Activated CD8-positive, alpha-beta T cell treated with anti-CD3 and anti-CD28 coated beads for 36 hours (primary cell): ENCODE measurements at regions not wholly inside any gene's neighbourhood (a gene's known extent, or its start where the extent isn't known, plus 50 kb on each side); places are given as distances from the start of the nearest gene placed in this dataset.

Experiments
- ATAC-seq: fragments of 200-7000 bp; cut with Tn5 transposase; one replicate; pipeline ENCODE4 v1.10.0; 2021; ENCODE audit warnings: mild to moderate bottlenecking, moderate library complexity
- CTCF ChIA-PET: fragments of 350-600 bp; sonication (Branson Sonifier 250); formaldehyde crosslinking; loops from one replicate; lab custom pipeline; 2021; ENCODE audit warnings: antibody characterized with exemption; lab: Charles Lee
- POLR2A ChIA-PET: fragments of 350-600 bp; sonication (Branson Sonifier 250); formaldehyde crosslinking; loops from one replicate; lab custom pipeline; 2021; ENCODE audit warnings: antibody characterized with exemption; lab: Charles Lee
- DNase-seq: peaks from one replicate; pipeline ENCODE4 v3.0.0-alpha.2; 2020
- H3K27ac Mint-ChIP-seq: one replicate; pipeline ENCODE4 v1.8.0; 2021; ENCODE audit warnings: mild to moderate bottlenecking, mixed read lengths
- H3K27me3 Mint-ChIP-seq: one replicate; pipeline ENCODE4 v1.8.0; 2021; ENCODE audit warnings: mixed read lengths
- H3K36me3 Mint-ChIP-seq: one replicate; pipeline ENCODE4 v1.8.0; 2021; ENCODE audit warnings: low read depth, mixed read lengths
- H3K4me1 Mint-ChIP-seq: one replicate; pipeline ENCODE4 v1.8.0; 2021; ENCODE audit warnings: low read depth, mixed read lengths
- H3K4me3 Mint-ChIP-seq: one replicate; pipeline ENCODE4 v1.8.0; 2021; ENCODE audit warnings: mild to moderate bottlenecking, moderate library complexity, mixed read lengths
- H3K9me3 Mint-ChIP-seq: one replicate; pipeline ENCODE4 v1.8.0; 2021; ENCODE audit warnings: mixed read lengths
- intact Hi-C: fragments of 100-400 bp; cut with micrococcal nuclease; formaldehyde crosslinking; loops from one replicate; pipeline ENCODE4 v1.10.0; 2022
- TF ChIP-seq, protein P1 (sequence below): fragments of 200-600 bp; IDR thresholded peaks from one replicate; pipeline ENCODE4 v1.8.0; 2022; ENCODE audit warnings: antibody characterized with exemption, mild to moderate bottlenecking

DNA sequence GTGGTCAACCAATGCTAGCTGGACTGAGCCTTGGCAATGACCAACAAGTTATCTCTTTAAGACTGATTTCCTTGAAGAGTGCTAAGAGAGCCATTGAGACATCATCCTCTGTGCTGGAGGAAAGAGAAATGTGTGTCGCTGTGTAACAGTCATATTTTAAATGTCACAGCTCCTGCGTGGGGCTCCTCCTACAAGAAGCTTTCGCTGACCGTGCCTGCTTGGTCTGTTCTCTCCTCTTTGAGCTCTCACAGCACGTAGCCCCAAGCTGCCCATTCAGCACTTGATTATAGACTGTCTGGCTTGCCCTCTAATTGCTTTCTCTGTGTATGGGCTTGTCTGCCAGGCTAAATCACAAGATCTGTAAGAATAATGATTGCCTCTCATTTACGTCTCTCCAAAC, 221.3 kb downstream of the FOXD2 start:
- DNase-seq, result no peak
- H3K36me3 Mint-ChIP-seq, result no peaks in the 10 kb centered on the region
- peaks cover 8% of the 10 kb centered on the region for H3K27me3 Mint-ChIP-seq
- CTCF ChIA-PET, result no interaction called here
- H3K4me3 Mint-ChIP-seq, result no peak overlapping the region
- ATAC-seq, result no peak
- H3K9me3 Mint-ChIP-seq, result no peaks in the 10 kb centered on the region
- intact Hi-C loops, result no loop called here
- H3K4me1 Mint-ChIP-seq, result no peaks in the 10 kb centered on the region
- POLR2A ChIA-PET, result no interaction called here
- TF ChIP-seq, protein P1, sequence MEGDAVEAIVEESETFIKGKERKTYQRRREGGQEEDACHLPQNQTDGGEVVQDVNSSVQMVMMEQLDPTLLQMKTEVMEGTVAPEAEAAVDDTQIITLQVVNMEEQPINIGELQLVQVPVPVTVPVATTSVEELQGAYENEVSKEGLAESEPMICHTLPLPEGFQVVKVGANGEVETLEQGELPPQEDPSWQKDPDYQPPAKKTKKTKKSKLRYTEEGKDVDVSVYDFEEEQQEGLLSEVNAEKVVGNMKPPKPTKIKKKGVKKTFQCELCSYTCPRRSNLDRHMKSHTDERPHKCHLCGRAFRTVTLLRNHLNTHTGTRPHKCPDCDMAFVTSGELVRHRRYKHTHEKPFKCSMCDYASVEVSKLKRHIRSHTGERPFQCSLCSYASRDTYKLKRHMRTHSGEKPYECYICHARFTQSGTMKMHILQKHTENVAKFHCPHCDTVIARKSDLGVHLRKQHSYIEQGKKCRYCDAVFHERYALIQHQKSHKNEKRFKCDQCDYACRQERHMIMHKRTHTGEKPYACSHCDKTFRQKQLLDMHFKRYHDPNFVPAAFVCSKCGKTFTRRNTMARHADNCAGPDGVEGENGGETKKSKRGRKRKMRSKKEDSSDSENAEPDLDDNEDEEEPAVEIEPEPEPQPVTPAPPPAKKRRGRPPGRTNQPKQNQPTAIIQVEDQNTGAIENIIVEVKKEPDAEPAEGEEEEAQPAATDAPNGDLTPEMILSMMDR, result no peak
- H3K27ac Mint-ChIP-seq, result no peak overlapping the region

DNA sequence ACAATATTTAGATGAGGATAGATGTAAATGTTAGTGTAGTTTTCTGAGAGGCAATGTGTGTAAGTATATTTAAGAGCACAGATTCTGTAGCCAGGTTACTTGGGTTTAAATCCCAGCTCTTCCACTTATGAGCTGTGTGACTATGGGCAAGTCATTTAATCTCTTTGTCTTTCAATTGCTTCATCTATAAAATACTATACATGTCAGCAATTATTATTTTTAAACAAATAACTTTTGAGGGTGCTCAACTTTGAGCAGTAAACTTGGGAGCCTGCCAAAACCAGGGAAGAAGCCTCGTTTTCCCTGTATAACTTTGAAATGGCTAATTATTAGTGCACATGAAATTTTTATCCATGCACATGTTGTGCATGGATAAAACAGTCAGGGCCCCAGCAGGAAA, 222.8 kb downstream of the FOXD2 start:
- peaks cover 7% of the 10 kb centered on the region for H3K27me3 Mint-ChIP-seq
- ATAC-seq (no peak), DNase-seq (no peak)
- TF ChIP-seq, protein P1, result no peak
- H3K36me3 Mint-ChIP-seq, result no peaks in the 10 kb centered on the region
- H3K4me3 Mint-ChIP-seq, result no peak overlapping the region
- ChIA-PET POLR2A (no interaction called here), CTCF (no interaction called here)
- no peaks in the 10 kb centered on the region for H3K4me1 Mint-ChIP-seq
- no peak overlapping the region for H3K27ac Mint-ChIP-seq
- intact Hi-C loops, result no loop called here
- H3K9me3 Mint-ChIP-seq, result no peaks in the 10 kb centered on the region

DNA sequence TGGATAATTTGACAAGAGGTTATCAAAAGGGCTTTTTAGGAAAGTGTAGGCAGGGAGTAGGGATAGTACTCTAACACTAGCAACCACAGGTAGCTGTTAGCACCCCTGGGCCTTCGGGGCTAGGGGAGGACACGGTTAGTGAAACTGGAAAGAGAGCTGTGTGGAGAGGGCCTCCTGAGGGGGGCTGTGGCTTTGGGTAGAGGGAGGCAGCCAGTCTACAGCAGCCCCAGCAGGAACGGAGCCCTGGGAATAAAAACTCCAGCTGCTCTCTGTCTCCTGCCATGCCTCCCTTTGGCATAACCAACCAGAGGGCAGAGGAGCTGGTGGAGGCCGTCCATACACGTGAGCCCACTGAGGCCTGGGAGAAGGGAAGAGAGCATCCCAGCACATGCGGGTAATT, 223.2 kb downstream of the FOXD2 start:
- ChIA-PET POLR2A (no interaction called here), CTCF (no interaction called here)
- H3K9me3 Mint-ChIP-seq, result no peaks in the 10 kb centered on the region
- no peak overlapping the region for H3K4me3 Mint-ChIP-seq
- intact Hi-C loops, result no loop called here
- DNase-seq (no peak), ATAC-seq (no peak)
- TF ChIP-seq, protein P1, result no peak
- H3K27me3 Mint-ChIP-seq, result peaks cover 3% of the 10 kb centered on the region
- H3K27ac Mint-ChIP-seq, result no peak overlapping the region
- no peaks in the 10 kb centered on the region for H3K36me3 Mint-ChIP-seq
- H3K4me1 Mint-ChIP-seq, result no peaks in the 10 kb centered on the region

DNA sequence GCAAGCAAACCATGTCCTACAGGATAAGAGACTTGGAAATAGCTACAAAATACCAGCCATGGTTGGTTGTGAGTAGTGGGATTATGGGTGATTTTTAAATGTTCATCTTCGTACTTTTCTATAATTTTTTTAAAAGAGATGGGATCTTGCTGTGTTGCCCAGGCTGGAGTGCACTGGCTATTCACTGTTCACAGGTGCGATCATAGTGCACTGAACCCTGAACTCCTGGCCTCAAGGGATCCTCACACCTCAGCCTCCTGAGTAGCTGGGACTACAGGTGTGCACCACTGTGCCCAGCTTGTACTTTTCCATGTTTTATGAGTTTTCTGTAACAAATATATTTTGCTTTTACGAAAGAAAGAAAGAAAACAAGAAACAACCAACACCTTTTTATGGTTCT, 224.2 kb downstream of the FOXD2 start:
- ChIA-PET CTCF (no interaction called here), POLR2A (no interaction called here)
- Mint-ChIP-seq H3K27ac (no peak overlapping the region), H3K36me3 (no peaks in the 10 kb centered on the region), H3K4me3 (no peak overlapping the region), H3K4me1 (no peaks in the 10 kb centered on the region), H3K9me3 (no peaks in the 10 kb centered on the region), H3K27me3 (peaks cover 2% of the 10 kb centered on the region)
- intact Hi-C loops, result no loop called here
- TF ChIP-seq, protein P1, result no peak
- DNase-seq, result no peak
- no peak for ATAC-seq

DNA sequence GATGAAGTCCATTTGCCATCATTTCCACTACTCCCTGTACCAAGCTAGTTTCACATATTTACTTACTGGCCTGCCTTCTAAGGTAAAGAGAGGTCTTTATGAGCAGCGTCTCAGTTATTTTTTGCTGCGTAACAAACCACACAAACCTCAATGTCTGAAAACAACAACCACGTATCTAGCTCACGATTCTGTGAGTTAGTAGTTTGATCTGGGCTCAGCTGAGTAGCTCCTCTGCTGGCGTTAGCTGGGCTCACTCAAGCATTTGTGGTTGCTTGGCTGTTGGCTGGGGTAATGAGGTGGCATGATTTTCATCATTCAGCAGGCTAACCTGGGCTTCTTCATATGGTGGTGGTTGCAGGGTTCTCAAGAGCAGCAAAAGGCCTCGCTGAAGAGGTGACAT, 225.4 kb downstream of the FOXD2 start:
- no peak overlapping the region for H3K27ac Mint-ChIP-seq
- H3K4me3 Mint-ChIP-seq, result no peak overlapping the region
- no peak for DNase-seq
- intact Hi-C loops, result no loop called here
- ChIA-PET POLR2A (no interaction called here), CTCF (no interaction called here)
- H3K36me3 Mint-ChIP-seq, result no peaks in the 10 kb centered on the region
- H3K9me3 Mint-ChIP-seq, result no peaks in the 10 kb centered on the region
- H3K27me3 Mint-ChIP-seq, result peaks cover 2% of the 10 kb centered on the region
- TF ChIP-seq, protein P1, result no peak
- no peaks in the 10 kb centered on the region for H3K4me1 Mint-ChIP-seq
- no peak for ATAC-seq
